Endothelial cell of umbilical vein (primary cell): ENCODE measurements at regions not wholly inside any gene's neighbourhood (a gene's known extent, or its start where the extent isn't known, plus 50 kb on each side); places are given as distances from the start of the nearest gene placed in this dataset.

Experiments used
- BruUV-seq: library from RNA; stranded (reverse); fragments of 400-500 nt; replicated peaks from 2 replicates; lab custom pipeline; 2021; lab: Mats Ljungman, UMichigan
- CTCF ChIA-PET: fragments of 300-600, 350-600 bp; sonication (Branson Sonifier 250); formaldehyde crosslinking; loops from one replicate; lab custom pipeline; 2021; ENCODE audit warnings: antibody characterized with exemption, inconsistent platforms; lab: Charles Lee
- POLR2A ChIA-PET: fragments of 300-600, 350-600 bp; sonication (Branson Sonifier 250); formaldehyde crosslinking; loops from one replicate; lab custom pipeline; 2021; ENCODE audit warnings: antibody characterized with exemption, inconsistent platforms; lab: Charles Lee
- DNase-seq: peaks from one replicate; pipeline ENCODE4 v3.0.0-alpha.2; 2011; ENCODE audit warnings: low read depth, low spot score
- FAIRE-seq: peaks from 2 replicates; lab custom pipeline; 2011; peaks lifted over from hg19 to GRCh38; lab: Jason Lieb, UNC
- H2AFZ ChIP-seq: 2 replicates; pipeline ENCODE4 v1.6.0; 2012; ENCODE audit warnings: low read depth, low read length, control low read depth, inconsistent platforms
- H3K27ac ChIP-seq: 2 replicates; pipeline ENCODE4 v1.5.1; 2011; ENCODE audit warnings: low read depth, mild to moderate bottlenecking, control low read depth, low read length, moderate library complexity; ENCODE audit not compliant: insufficient read depth
- H3K27me3 ChIP-seq, 2 experiments: 2 replicates each; pipeline versions ENCODE4 v1.6.0 to v1.6.1; 2011; ENCODE audit warnings: low read length in 2 of 2, mixed read lengths in 1 of 2; ENCODE audit not compliant: control insufficient read depth in 2 of 2, insufficient read depth in 2 of 2
- H3K36me3 ChIP-seq, 2 experiments: 2 replicates in 1 of 2; 3 replicates in 1 of 2; pipeline ENCODE4 v1.5.1; 2011; ENCODE audit warnings: low read length in 2 of 2, mild to moderate bottlenecking in 1 of 2, moderate library complexity in 1 of 2; ENCODE audit not compliant: control insufficient read depth in 2 of 2, insufficient read depth in 2 of 2; ENCODE audit errors: extremely low read depth in 1 of 2
- H3K4me1 ChIP-seq: 3 replicates; pipeline ENCODE4 v1.5.1; 2011; ENCODE audit warnings: mild to moderate bottlenecking, low read length; ENCODE audit not compliant: control insufficient read depth, insufficient read depth; ENCODE audit errors: extremely low read depth
- H3K4me2 ChIP-seq: 2 replicates; pipeline ENCODE4 v1.6.1; 2011; ENCODE audit warnings: low read length, control low read depth, mixed read lengths; ENCODE audit not compliant: insufficient read depth
- H3K4me3 ChIP-seq, 3 experiments: fragments of 200-600 bp in 1 of 3; sonication (generic), shearing (Covaris generic) in 1 of 3; replicated peaks in 1 of 3; 2 replicates each; pipeline ENCODE4 v1.5.1; 2011 to 2016; ENCODE audit warnings: control low read depth in 3 of 3, low read length in 3 of 3, mild to moderate bottlenecking in 2 of 3, inconsistent platforms in 1 of 3, low read depth in 1 of 3, moderate library complexity in 1 of 3; ENCODE audit not compliant: insufficient read depth in 1 of 3
- H3K79me2 ChIP-seq: 2 replicates; pipeline ENCODE4 v1.6.0; 2012; ENCODE audit warnings: low read length, inconsistent platforms; ENCODE audit not compliant: control insufficient read depth, insufficient read depth
- H3K9ac ChIP-seq: replicated peaks from 2 replicates; pipeline ENCODE3; 2011; ENCODE audit warnings: low read length, control low read depth; ENCODE audit not compliant: insufficient read depth; ENCODE audit errors: extremely low read depth
- H3K9me1 ChIP-seq: replicated peaks from 3 replicates; pipeline ENCODE4 v1.6.0; 2011; ENCODE audit warnings: mild to moderate bottlenecking, low read length; ENCODE audit not compliant: control insufficient read depth, insufficient read depth; ENCODE audit errors: extremely low read depth
- H3K9me3 ChIP-seq: replicated peaks from 2 replicates; pipeline ENCODE4 v1.5.1; 2012; ENCODE audit warnings: low read length, inconsistent platforms; ENCODE audit not compliant: control insufficient read depth, insufficient read depth
- H4K20me1 ChIP-seq: replicated peaks from 2 replicates; pipeline ENCODE3; 2011; ENCODE audit warnings: mild to moderate bottlenecking, low read length; ENCODE audit not compliant: control insufficient read depth, insufficient read depth; ENCODE audit errors: extremely low read depth
- CTCF ChIP-seq, 2 donors: IDR thresholded peaks; 1 replicate in 1 of 2; 2 replicates in 1 of 2; pipeline ENCODE4 v1.5.1; 2011; ENCODE audit warnings: low read length in 2 of 2, mild to moderate bottlenecking in 2 of 2, moderate library complexity in 2 of 2, control low read depth in 1 of 2, inconsistent platforms in 1 of 2, low read depth in 1 of 2; ENCODE audit not compliant: insufficient read depth in 1 of 2; ENCODE audit errors: extremely low read depth in 1 of 2
- EZH2 ChIP-seq: IDR thresholded peaks from 2 replicates; pipeline ENCODE4 v1.6.1; 2012; ENCODE audit warnings: borderline replicate concordance, low read depth, mild to moderate bottlenecking, moderate library complexity, low read length, inconsistent platforms; ENCODE audit not compliant: severe bottlenecking
- FOS ChIP-seq: IDR thresholded peaks from 2 replicates; pipeline ENCODE4 v1.6.1; 2011; ENCODE audit warnings: mild to moderate bottlenecking, low read length, moderate library complexity, borderline replicate concordance; ENCODE audit not compliant: insufficient read depth
- GATA2 ChIP-seq: IDR thresholded peaks from 2 replicates; pipeline ENCODE4 v1.7.0; 2011; ENCODE audit warnings: low read depth, mild to moderate bottlenecking, moderate library complexity, mixed read lengths, low read length; ENCODE audit not compliant: insufficient read length, insufficient read depth
- JUN ChIP-seq: IDR thresholded peaks from 2 replicates; pipeline ENCODE4 v1.6.1; 2011; ENCODE audit warnings: borderline replicate concordance, low read depth; ENCODE audit not compliant: insufficient read length, insufficient read depth
- MYC ChIP-seq: IDR thresholded peaks from one replicate; pipeline ENCODE4 v1.6.1; 2011; ENCODE audit warnings: mild to moderate bottlenecking, low read depth, low read length
- POLR2A ChIP-seq: IDR thresholded peaks from 2 replicates; pipeline ENCODE4 v1.6.1; 2012; ENCODE audit warnings: low read depth, mild to moderate bottlenecking, control low read depth, low read length
- POLR2AphosphoS5 ChIP-seq: IDR thresholded peaks from 2 replicates; pipeline ENCODE4 v1.6.1; 2012; ENCODE audit warnings: low read depth, mild to moderate bottlenecking, control low read depth, low read length, moderate library complexity; ENCODE audit not compliant: insufficient read depth
- dilution Hi-C: fragments of 300-500 bp; cut with MboI; formaldehyde crosslinking; loops from one replicate; pipeline ENCODE4 v1.15.0; 2019; ENCODE audit warnings: low sequenced_read_pairs; ENCODE audit not compliant: extremely low pct_ligation_motif_present
- intact Hi-C: fragments of 100-400 bp; cut with micrococcal nuclease; formaldehyde crosslinking; loops from one replicate; pipeline ENCODE4 v1.10.0; 2022
- TF ChIP-seq, protein P1 (sequence below): IDR thresholded peaks from 2 replicates; pipeline ENCODE4 v1.6.1; 2011; ENCODE audit not compliant: insufficient read depth, insufficient read length

DNA sequence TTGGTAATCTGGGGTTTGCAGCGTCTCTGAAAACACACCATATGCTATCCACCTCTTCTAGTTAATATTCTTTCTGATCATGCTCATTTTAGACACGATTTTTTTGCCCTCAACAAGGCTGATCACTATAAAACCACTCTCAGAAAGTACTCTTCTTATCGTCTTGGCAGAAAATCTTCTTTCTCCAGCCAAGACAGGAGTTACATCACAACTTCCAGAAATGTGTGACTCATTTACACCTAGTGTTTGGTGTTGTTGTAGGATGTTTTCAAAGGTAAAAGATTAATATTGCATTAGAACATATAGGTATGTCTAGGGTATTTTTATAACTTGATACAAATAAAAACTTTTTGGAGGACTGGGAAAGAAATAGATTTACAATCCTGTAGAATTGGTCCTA lies 138.5 kb upstream of the NETO1 start:
- no TSS peak for BruUV-seq
- intact Hi-C loops: no loop called here
- dilution Hi-C loops: no loop called here
- Histone ChIP-seq H4K20me1 (no peaks in the 10 kb centered on the region), H3K9ac (no peak overlapping the region), H3K36me3 (no peaks in the 10 kb centered on the region), H3K9me3 (peaks cover 3% of the 10 kb centered on the region), H3K4me3 (no peak overlapping the region), H2AFZ (no peak overlapping the region), H3K4me1 (no peaks in the 10 kb centered on the region), H3K4me2 (no peak overlapping the region), H3K27me3 (no peaks in the 10 kb centered on the region), H3K79me2 (no peaks in the 10 kb centered on the region), H3K27ac (no peak overlapping the region), H3K9me1 (no peaks in the 10 kb centered on the region)
- TF ChIP-seq CTCF (IDR thresholded peaks at IDR 0.05; ENCODE audit: extremely low read depth in 1 of 2, insufficient read depth in 1 of 2, low read depth in 1 of 2, low read length in 2 of 2) (no peak), FOS (no peak), JUN (no peak), MYC (no peak), GATA2 (no peak), POLR2A (no peak), EZH2 (no peak), POLR2AphosphoS5 (no peak)
- TF ChIP-seq, protein P1, sequence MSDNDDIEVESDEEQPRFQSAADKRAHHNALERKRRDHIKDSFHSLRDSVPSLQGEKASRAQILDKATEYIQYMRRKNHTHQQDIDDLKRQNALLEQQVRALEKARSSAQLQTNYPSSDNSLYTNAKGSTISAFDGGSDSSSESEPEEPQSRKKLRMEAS: no peak
- DNase-seq (no peak), FAIRE-seq (no peak)
- POLR2A ChIA-PET: no interaction called here
- CTCF ChIA-PET: no interaction called here
